ENCODE measurements at regions not wholly inside any gene's neighbourhood (a gene's known extent, or its start where the extent isn't known, plus 50 kb on each side); places are given as distances from the start of the nearest gene placed in this dataset.

GRCh38 chr9:38332625-38333024 is 59.9 kb upstream of the ALDH1B1 start:
- Histone ChIP-seq H2AFZ (ENCODE audit: low read length) (no peak overlapping the region), H3K4me1 (ENCODE audit: insufficient read depth, low read length) (no peaks in the 10 kb centered on the region), H3K36me3 (replicated peaks in 1 of 2; ENCODE audit: control insufficient read depth in 1 of 2, insufficient read depth in 2 of 2, low read length in 2 of 2) (no peaks in the 10 kb centered on the region), H3K4me2 (ENCODE audit: low read depth, low read length) (no peak overlapping the region), H3K27me3 (ENCODE audit: control insufficient read depth in 1 of 2, insufficient read depth in 2 of 2, low read length in 2 of 2) (peaks cover 1 to 18% of the 10 kb centered on the region in 2 experiments; a peak in 2 of 5 replicates), H3K79me2 (ENCODE audit: insufficient read depth, low read length) (no peaks in the 10 kb centered on the region), H3K9ac (ENCODE audit: insufficient read depth, low read depth, low read length) (no peak overlapping the region), H3K9me3 (ENCODE audit: low read length) (no peaks in the 10 kb centered on the region), H3K4me3 (replicated peaks in 1 of 3; ENCODE audit: insufficient read depth in 1 of 3, low read depth in 2 of 3, low read length in 3 of 3) (no peak overlapping the region), H3K27ac (ENCODE audit: extremely low read length, insufficient read depth, low read length) (no peak overlapping the region), H4K20me1 (ENCODE audit: insufficient read depth, low read length) (no peaks in the 10 kb centered on the region)
- FAIRE-seq (no peak), DNase-seq (ENCODE audit: low spot score) (no peak), ATAC-seq (no peak)
- ChIA-PET POLR2A (no interaction called here), CTCF (ENCODE audit: low intra/inter-chr PET ratio, low total read pairs) (no interaction called here)
- WGBS (ENCODE audit: low lambda C conversion rate): 62% methylated on average over 4 of the region's 4 CpGs
- intact Hi-C loops (cut with micrococcal nuclease; ENCODE audit: unreplicated experiment): no loop called here
- no TSS peak for BruUV-seq (replicated peaks)
- in situ Hi-C loops (cut with HindIII; ENCODE audit: extremely low pct_ligation_motif_present, low pct_unique_long_range_greater_than_20kb): no loop called here
- no peak for TF ChIP-seq ZNF598 (CRISPR knock-in tag; IDR thresholded peaks at IDR 0.05; ENCODE audit: borderline replicate concordance)
- TF ChIP-seq NCOA5 (CRISPR knock-in tag; IDR thresholded peaks at IDR 0.05): no peak
- TF ChIP-seq JDP2 (CRISPR knock-in tag; IDR thresholded peaks at IDR 0.05; ENCODE audit: borderline replicate concordance): no peak
- no peak for TF ChIP-seq ZNF329 (CRISPR knock-in tag; IDR thresholded peaks at IDR 0.05; ENCODE audit: low read depth)
- TF ChIP-seq HMG20A (CRISPR knock-in tag; IDR thresholded peaks at IDR 0.05; ENCODE audit: borderline replicate concordance): no peak
- no peak for TF ChIP-seq TBX2 (CRISPR knock-in tag; IDR thresholded peaks at IDR 0.05; ENCODE audit: borderline replicate concordance)
- no peak for TF ChIP-seq RCOR2 (CRISPR knock-in tag; IDR thresholded peaks at IDR 0.05)
- TF ChIP-seq ZNF513 (CRISPR knock-in tag; conservative IDR thresholded peaks at IDR 0.05): no peak
- TF ChIP-seq TMF1 (CRISPR knock-in tag; IDR thresholded peaks at IDR 0.05; ENCODE audit: low read depth): no peak
- no peak for TF ChIP-seq SNAPC2 (CRISPR knock-in tag; IDR thresholded peaks at IDR 0.05)
- no peak for TF ChIP-seq MEIS1 (CRISPR knock-in tag; IDR thresholded peaks at IDR 0.05; ENCODE audit: borderline replicate concordance)
- no peak for TF ChIP-seq ZBTB43 (CRISPR knock-in tag; conservative IDR thresholded peaks at IDR 0.05)
- no peak for TF ChIP-seq FLYWCH1 (CRISPR knock-in tag; IDR thresholded peaks at IDR 0.05)
- TF ChIP-seq DDIT3 (CRISPR knock-in tag; IDR thresholded peaks at IDR 0.05): no peak
- no peak for TF ChIP-seq HOXA3 (CRISPR knock-in tag; IDR thresholded peaks at IDR 0.05)
- TF ChIP-seq, protein P1, sequence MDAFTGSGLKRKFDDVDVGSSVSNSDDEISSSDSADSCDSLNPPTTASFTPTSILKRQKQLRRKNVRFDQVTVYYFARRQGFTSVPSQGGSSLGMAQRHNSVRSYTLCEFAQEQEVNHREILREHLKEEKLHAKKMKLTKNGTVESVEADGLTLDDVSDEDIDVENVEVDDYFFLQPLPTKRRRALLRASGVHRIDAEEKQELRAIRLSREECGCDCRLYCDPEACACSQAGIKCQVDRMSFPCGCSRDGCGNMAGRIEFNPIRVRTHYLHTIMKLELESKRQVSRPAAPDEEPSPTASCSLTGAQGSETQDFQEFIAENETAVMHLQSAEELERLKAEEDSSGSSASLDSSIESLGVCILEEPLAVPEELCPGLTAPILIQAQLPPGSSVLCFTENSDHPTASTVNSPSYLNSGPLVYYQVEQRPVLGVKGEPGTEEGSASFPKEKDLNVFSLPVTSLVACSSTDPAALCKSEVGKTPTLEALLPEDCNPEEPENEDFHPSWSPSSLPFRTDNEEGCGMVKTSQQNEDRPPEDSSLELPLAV (CRISPR knock-in tag; conservative IDR thresholded peaks at IDR 0.05; ENCODE audit: low read depth): no peak
- no peak for TF ChIP-seq ZNF326 (CRISPR knock-in tag; IDR thresholded peaks at IDR 0.05; ENCODE audit: borderline replicate concordance)
- TF ChIP-seq ZBTB4 (CRISPR knock-in tag; IDR thresholded peaks at IDR 0.05; ENCODE audit: borderline replicate concordance): no peak
